NCI-H69 (cell line): ENCODE measurements at regions not wholly inside any gene's neighbourhood (a gene's known extent, or its start where the extent isn't known, plus 50 kb on each side); places are given as distances from the start of the nearest gene placed in this dataset.
A peak's percentile ranks its signal among the peaks of the same experiment; 100 is the strongest.

Experiments used
- DNase-seq: peaks from one replicate; lab custom pipeline; 2025; lab: John Stamatoyannopoulos, UW

DNA sequence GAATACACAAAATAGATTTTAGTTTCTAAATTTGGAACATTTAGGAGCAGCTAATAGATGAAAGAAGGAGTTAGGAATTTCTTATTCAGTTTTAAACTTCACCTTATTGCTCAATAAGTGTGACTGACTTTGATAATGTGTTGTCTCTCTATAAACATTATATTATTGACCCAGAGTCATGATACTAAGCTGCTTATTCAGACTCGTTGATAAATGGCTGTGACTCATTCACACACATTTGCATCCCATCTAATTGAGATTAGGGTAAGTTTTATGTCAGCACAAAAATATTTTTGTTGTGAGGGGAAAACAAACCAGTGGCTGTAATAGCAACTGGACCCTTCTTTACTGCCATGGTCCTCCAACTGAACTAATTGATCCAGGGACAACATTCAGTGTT, 137.6 kb downstream of the GOLIM4 start:
- peak; percentile 11 for DNase-seq

GRCh38 chr3:167952969-167953368, 142.8 kb downstream of the GOLIM4 start:
- DNase-seq: no peak

DNA sequence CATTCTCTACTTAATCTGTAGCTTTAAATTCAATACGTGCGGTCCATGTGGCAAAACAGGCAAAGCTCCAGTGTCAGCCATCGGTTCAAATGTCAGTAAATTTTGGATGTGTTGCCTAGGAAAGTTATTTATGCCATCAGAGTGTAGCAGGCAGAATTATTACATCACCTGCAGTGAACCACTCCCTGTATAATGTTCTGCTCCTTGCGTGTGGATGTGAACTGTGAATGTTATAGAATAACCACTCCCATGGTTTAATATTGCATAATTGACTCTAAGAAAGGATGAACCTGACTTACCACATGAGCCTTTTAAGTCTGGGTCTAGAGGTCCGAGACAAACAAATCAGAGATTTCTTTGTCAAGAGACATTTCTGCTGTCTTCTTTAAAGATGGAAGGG, 145.5 kb downstream of the GOLIM4 start:
- no peak for DNase-seq

DNA sequence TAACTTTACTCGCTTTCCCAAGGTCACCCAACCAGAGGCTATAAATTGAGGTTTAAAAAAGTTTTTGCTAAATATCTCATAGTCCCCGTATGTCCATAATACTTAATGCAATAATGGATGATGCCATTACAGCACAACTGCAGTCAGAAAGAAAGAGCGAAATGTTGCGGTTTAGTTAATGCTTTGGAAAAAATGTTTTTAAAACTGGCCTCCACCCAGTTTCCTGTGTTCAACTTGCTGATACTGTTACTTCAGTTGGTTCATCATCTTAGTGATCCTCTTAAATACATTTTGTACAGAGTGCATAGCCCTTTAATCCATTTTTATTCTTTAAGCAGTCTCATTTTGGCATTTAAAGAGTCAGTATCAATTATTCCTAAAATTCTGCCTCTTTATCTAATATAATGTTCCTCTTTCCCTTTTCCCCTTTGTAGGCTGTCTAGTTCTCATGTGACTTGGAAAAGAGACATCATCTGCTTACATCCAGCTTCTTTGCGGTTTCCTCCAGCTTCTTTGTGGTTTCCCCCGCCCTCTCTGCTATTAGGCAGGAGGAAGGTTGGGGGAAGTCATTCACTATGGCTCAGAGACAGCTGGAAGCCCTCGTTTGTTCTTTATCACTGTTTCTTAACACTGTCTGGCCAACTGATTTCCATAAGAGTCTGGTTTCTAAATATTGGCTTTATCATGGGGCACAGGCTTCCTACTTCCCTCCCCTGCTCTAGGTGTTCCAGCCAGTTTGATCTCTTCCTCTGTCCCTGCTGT, 154.3 kb downstream of the GOLIM4 start:
- peak; percentile 51 for DNase-seq

DNA sequence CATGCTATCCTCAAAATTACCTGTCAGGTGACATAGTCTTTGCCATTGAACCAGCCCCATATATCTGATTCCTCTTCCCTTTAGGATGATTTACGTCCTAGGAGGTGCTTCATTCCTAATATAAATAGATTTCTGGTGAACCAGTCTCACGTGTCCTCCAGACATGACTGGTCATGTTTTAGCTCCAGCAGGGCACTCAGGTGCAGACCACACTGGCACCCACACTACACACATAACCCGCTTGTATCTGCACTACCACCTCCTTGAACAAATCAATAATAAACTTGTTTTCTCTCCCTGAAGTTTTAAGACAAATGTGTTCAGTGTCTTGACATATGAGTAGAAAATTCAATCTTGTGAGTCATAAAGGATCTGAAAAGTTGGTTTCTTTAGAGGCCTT, 155.5 kb downstream of the GOLIM4 start:
- peak; percentile 73 for DNase-seq

GRCh38 chr3:167938516-167938915, 157.2 kb downstream of the GOLIM4 start:
- no peak for DNase-seq

GRCh38 chr3:167936019-167936418, 159.7 kb downstream of the GOLIM4 start:
- peak; percentile 69 for DNase-seq

GRCh38 chr3:167930453-167930852, 165.3 kb downstream of the GOLIM4 start:
- peak; percentile 30 for DNase-seq

- peak; percentile 81 for DNase-seq
These were observed 165.8 kb downstream of the GOLIM4 start for GRCh38 chr3:167929968-167930367.

GRCh38 chr3:167928381-167928780, 167.3 kb downstream of the GOLIM4 start:
- DNase-seq: peak; percentile 32

- DNase-seq: no peak
These were observed 175.0 kb downstream of the GOLIM4 start for GRCh38 chr3:167920747-167921146.

DNA sequence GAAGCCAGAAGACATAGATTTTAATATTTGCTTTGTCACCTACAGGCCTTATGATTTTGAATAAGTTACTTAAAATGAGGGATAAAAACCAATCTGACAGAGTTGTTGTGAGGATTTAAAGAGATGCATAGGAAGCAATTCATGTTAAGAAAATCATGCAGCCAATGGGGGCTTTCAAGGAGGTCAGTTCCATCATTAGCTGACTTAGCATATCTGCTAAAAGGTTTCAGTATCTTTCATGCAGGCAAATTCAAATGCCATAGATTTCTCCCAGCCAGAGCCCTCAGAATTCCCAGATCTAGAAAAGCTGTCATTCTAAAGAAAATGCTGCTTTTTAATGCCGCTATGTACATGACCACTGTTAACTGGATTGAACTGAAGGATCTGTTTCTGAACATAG, 176.1 kb downstream of the GOLIM4 start:
- no peak for DNase-seq

DNA sequence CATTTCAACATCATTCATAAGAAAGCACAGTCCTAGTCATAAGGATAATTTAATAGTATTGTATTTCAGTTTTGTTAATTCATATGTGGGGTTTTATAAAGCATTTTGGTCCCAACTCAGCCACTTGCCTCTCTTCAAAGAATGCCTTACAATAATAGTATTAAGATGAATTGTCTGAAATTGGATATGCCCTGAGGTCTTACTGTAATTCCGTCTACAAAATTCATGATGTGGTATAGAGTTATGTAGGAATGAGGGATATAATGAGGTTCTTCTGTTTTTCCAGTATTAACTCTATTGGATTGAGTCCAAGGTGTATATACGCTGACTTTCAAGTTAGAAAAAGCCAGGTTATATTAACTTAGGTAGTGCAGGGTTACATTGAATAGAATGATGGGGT, 177.0 kb downstream of the GOLIM4 start:
- DNase-seq: peak; percentile 61

DNA sequence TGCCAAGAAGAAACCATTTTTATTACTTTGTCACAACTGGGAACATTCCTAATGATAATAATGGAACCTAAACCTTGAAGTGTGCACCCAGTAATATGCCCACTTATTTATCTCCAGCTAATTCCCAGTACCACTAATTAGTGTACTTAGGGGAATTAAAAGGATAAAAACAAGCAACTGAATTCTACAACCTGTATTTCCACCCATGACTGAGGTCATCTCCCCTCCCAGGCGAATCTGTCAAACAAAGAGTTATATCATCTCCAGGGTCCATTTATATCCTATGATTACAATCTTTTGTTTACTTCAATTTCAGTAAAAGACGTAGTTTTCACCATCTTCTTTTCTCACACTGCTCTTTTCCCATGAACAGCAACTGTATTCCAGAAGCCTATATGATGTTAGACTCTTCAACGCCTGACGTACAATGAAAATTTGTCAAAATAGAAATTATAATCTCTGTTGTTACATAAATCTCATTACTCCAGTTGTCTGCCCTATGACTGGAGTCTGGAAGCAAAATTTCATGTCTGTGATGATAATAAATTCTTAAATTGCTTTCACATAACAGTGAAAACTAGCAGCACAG, 177.6 kb downstream of the GOLIM4 start:
- peak; percentile 88 for DNase-seq

GRCh38 chr3:167913219-167913835, 177.8 kb downstream of the SERPINI1 start:
- peak; percentile 59 for DNase-seq

DNA sequence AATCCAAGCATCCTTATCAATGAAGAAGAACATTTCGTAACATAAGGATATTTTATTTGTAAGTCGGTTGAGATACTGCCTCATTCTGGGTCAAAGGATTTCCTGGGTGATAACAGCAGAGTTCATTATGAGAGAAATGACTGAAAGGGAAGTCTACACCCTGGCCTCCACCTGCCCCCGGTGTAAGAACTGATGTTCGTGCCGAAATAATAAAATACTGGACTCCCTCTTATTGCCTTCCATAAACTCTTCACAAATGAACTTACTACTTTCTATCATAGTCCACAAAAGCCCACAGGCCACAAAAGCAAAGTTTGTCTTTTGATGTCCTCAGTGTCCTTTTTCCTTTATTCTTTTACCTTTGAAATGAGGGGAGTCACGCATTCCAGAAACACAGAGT, 174.4 kb downstream of the SERPINI1 start:
- no peak for DNase-seq

- DNase-seq: no peak
These were observed 174.0 kb downstream of the SERPINI1 start for GRCh38 chr3:167909504-167909896.

GRCh38 chr3:167908746-167909503, 173.4 kb downstream of the SERPINI1 start:
- DNase-seq: no peak

- DNase-seq: no peak
These were observed 172.7 kb downstream of the SERPINI1 start for GRCh38 chr3:167908221-167908620.

DNA sequence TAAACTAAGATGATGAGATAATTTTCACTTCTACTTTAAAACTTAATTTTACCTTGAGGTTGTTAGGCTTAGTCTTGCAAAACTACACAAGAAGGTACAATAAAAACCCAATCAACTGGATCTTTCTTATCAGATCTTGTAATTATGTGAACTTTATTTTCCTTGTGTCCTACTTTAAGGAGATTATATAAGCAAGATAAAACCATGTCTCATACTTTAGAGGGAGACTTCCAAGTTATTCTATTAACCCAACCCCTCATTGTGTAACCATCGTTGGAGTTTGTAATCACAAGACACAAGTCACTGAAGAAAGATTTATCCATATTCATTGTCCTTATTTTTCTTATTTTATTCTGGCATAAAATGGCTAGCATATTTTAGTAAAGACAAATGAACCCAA, 165.6 kb downstream of the SERPINI1 start:
- DNase-seq: no peak

GRCh38 chr3:167899093-167899492, 163.6 kb downstream of the SERPINI1 start:
- peak; percentile 76 for DNase-seq

GRCh38 chr3:167898091-167898490, 162.6 kb downstream of the SERPINI1 start:
- DNase-seq: no peak

- DNase-seq: no peak
These were observed 160.2 kb downstream of the SERPINI1 start for GRCh38 chr3:167895684-167896083.
